GM12873 (cell line): ENCODE measurements at regions not wholly inside any gene's neighbourhood (a gene's known extent, or its start where the extent isn't known, plus 50 kb on each side); places are given as distances from the start of the nearest gene placed in this dataset.

Experiments used
- CTCF ChIP-seq: IDR thresholded peaks from 2 replicates; pipeline ENCODE4 v1.5.1; 2012; ENCODE audit warnings: low read depth, mild to moderate bottlenecking, moderate library complexity, low read length, control low read depth; ENCODE audit not compliant: insufficient read depth; ENCODE audit errors: missing control alignments

- no peak for TF ChIP-seq CTCF
These were observed 62.5 kb upstream of the ARHGAP29 start for GRCh38 chr1:94299627-94300553.

DNA sequence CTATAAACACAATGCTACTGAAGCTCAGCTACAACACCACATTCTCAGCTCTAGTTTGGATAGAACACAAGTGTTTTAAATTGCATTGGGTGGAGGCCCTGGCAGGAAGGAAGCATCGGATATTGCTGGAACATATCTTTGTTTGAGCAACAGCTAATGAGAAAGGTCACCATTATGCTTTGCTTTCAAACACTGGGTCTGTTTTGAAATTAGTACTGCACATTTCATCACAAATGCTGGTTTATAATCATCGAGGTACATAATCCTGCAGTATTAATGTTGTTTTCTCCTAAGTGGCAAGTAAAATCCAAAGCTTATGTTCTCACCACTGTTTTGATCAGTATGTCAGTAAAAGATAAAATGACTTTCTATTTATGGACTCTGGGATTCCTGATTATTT is 61.5 kb upstream of the ARHGAP29 start:
- no peak for TF ChIP-seq CTCF

DNA sequence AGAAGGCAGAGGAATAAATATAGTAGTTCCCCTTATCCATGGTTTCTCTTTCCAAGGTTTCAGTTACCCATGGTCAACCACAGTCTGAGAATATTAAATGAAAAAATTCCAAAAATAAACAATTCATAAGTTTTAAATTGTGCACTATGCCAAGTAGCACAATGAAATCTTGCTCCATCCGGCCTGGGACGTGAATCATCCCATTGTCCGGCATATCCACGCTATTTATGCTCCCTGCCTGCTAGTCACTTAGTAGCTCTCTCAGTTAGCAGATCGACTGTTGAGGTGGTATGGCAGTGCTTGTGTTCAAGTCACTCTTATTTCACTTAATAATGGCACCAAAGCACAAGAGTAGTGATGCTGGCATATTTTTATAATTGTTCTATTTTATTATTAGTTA is 58.6 kb upstream of the ARHGAP29 start:
- no peak for TF ChIP-seq CTCF
